K562 (cell line): ENCODE measurements at regions not wholly inside any gene's neighbourhood (a gene's known extent, or its start where the extent isn't known, plus 50 kb on each side); places are given as distances from the start of the nearest gene placed in this dataset.

Experiments
- ATAC-seq: fragments of 200-7000 bp; cut with Tn5 transposase; 3 replicates; pipeline ENCODE4 v1.9.1; 2020; ENCODE audit warnings: moderate library complexity
- BruUV-seq: library from RNA; stranded (reverse); fragments of 400-500 nt; replicated peaks from 2 replicates; lab custom pipeline; 2021; lab: Mats Ljungman, UMichigan
- CTCF ChIA-PET: fragments of 300-600 bp; formaldehyde crosslinking; extraction: SDS; loops from one replicate; lab custom pipeline; 2021; ENCODE audit warnings: low intra/inter-chr PET ratio; lab: Yijun Ruan, JAX
- POLR2A ChIA-PET: fragments of 300-600, 350-650 bp; sonication (Branson Sonifier 250); formaldehyde crosslinking; extraction: SDS; loops from one replicate; lab custom pipeline; 2021; ENCODE audit warnings: antibody characterized with exemption, inconsistent platforms; lab: Yijun Ruan, JAX
- DNase-seq, 4 experiments: peaks; one replicate each; pipeline versions ENCODE4 v3.0.0 to v3.0.0-alpha.2; 2011 to 2018; ENCODE audit warnings: low spot score in 3 of 4, mixed read lengths in 3 of 4; ENCODE audit errors: extremely low read depth in 1 of 4
- FAIRE-seq: peaks from 2 replicates; lab custom pipeline; 2011; peaks lifted over from hg19 to GRCh38; lab: Jason Lieb, UNC
- H2AFZ ChIP-seq: 2 replicates; pipeline ENCODE4 v1.6.0; 2011; ENCODE audit warnings: low read depth, low read length, control low read depth, inconsistent platforms
- H3K27ac ChIP-seq: fragments of 200-600 bp; 3 replicates; pipeline ENCODE4 v1.8.0; 2011; ENCODE audit warnings: low read depth, mild to moderate bottlenecking, control low read depth, inconsistent platforms, low read length, moderate library complexity, mixed read lengths; ENCODE audit errors: extremely low read depth
- H3K27me3 ChIP-seq, 2 experiments: fragments of 300-600 bp in 1 of 2; 2 replicates in 1 of 2; 3 replicates in 1 of 2; pipeline versions ENCODE4 v1.6.0 to v1.8.0; 2011; ENCODE audit warnings: inconsistent platforms in 2 of 2, low read length in 2 of 2, mild to moderate bottlenecking in 1 of 2, mixed read lengths in 1 of 2, moderate library complexity in 1 of 2; ENCODE audit not compliant: control insufficient read depth in 2 of 2, insufficient read depth in 2 of 2
- H3K36me3 ChIP-seq: fragments of 300-600 bp; 3 replicates; pipeline ENCODE4 v1.8.0; 2011; ENCODE audit warnings: mild to moderate bottlenecking, low read length, inconsistent platforms; ENCODE audit not compliant: control insufficient read depth, insufficient read depth
- H3K4me1 ChIP-seq, 2 experiments: fragments of 200-600 bp in 1 of 2; replicated peaks in 1 of 2; 2 replicates in 1 of 2; 3 replicates in 1 of 2; pipeline versions ENCODE4 v1.5.1 to v1.8.0; 2011; ENCODE audit warnings: inconsistent platforms in 2 of 2, low read length in 2 of 2, mild to moderate bottlenecking in 1 of 2, mixed read lengths in 1 of 2, moderate library complexity in 1 of 2; ENCODE audit not compliant: control insufficient read depth in 2 of 2, insufficient read depth in 2 of 2
- H3K4me2 ChIP-seq: 2 replicates; pipeline ENCODE4 v1.6.1; 2011; ENCODE audit warnings: low read length, control low read depth, inconsistent platforms, mixed read lengths; ENCODE audit not compliant: insufficient read depth
- H3K4me3 ChIP-seq: fragments of 200-600 bp; sonication (generic), shearing (Covaris generic); 2 replicates; pipeline ENCODE4 v1.5.1; 2016; ENCODE audit warnings: control low read depth, inconsistent platforms
- H3K79me2 ChIP-seq: fragments of 200-600 bp; 3 replicates; pipeline ENCODE4 v1.8.0; 2011; ENCODE audit warnings: low read length, inconsistent platforms; ENCODE audit not compliant: control insufficient read depth, insufficient read depth
- H3K9ac ChIP-seq, 2 experiments: 2 replicates each; pipeline versions ENCODE4 v1.6.0 to v1.6.1; 2011; ENCODE audit warnings: low read depth in 2 of 2, low read length in 2 of 2, control low read depth in 1 of 2, inconsistent platforms in 1 of 2, mild to moderate bottlenecking in 1 of 2, mixed read lengths in 1 of 2; ENCODE audit not compliant: insufficient read depth in 1 of 2
- H3K9me1 ChIP-seq: one replicate; pipeline ENCODE4 v1.6.0; 2011; ENCODE audit warnings: inconsistent platforms, mild to moderate bottlenecking, low read length, moderate library complexity; ENCODE audit not compliant: control insufficient read depth, insufficient read depth
- H3K9me3 ChIP-seq: replicated peaks from 2 replicates; pipeline ENCODE4 v1.5.1; 2011; ENCODE audit warnings: low read depth, low read length, inconsistent platforms; ENCODE audit not compliant: control insufficient read depth, insufficient read depth
- H4K20me1 ChIP-seq: replicated peaks from 2 replicates; pipeline ENCODE4 v1.6.1; 2011; ENCODE audit warnings: low read length, inconsistent platforms, mixed read lengths; ENCODE audit not compliant: control insufficient read depth, insufficient read depth
- HMGN3 ChIP-seq: IDR thresholded peaks from 2 replicates; pipeline ENCODE4 v1.6.1; 2011; ENCODE audit warnings: borderline replicate concordance, low read depth, mild to moderate bottlenecking, mixed read lengths, low read length; ENCODE audit not compliant: insufficient read length; ENCODE audit errors: extremely low read depth
- HNRNPLL ChIP-seq: fragments of 200-400 bp; formaldehyde crosslinking; IDR thresholded peaks from 2 replicates; pipeline ENCODE4 v1.6.1; 2017; ENCODE audit warnings: low read length, low read depth, mild to moderate bottlenecking; ENCODE audit not compliant: poor library complexity, severe bottlenecking
- MAFF ChIP-seq: IDR thresholded peaks from 2 replicates; pipeline ENCODE4 v1.6.1; 2012; ENCODE audit warnings: low read length, improper control_type of control experiment
- NFE2L1 ChIP-seq: fragments of 450-650 bp; IDR thresholded peaks from 2 replicates; pipeline ENCODE4 v1.6.1; 2016; ENCODE audit warnings: missing genetic modification characterization, low read depth, mild to moderate bottlenecking, missing compliant biosample characterization, moderate library complexity, borderline replicate concordance
- NR3C1 ChIP-seq: sonication (generic); formaldehyde crosslinking; IDR thresholded peaks from 2 replicates; pipeline ENCODE4 v1.8.1; 2022; ENCODE audit warnings: missing genetic modification reagents
- SUPT5H ChIP-seq: fragments of 450-650 bp; IDR thresholded peaks from 2 replicates; pipeline ENCODE4 v1.6.1; 2016
- ZC3H8 ChIP-seq: fragments of 450-650 bp; IDR thresholded peaks from 2 replicates; pipeline ENCODE4 v1.6.1; 2017
- ZNF253 ChIP-seq: fragments of 250-450 bp; sonication (Bioruptor Pico); conservative IDR thresholded peaks from 2 replicates; pipeline ENCODE4 v1.6.1; 2021; ENCODE audit warnings: mild to moderate bottlenecking
- WGBS: fragments of 100-300 bp; shearing (Covaris generic); methylation state at CpG from one replicate; pipeline ENCODE4 v1.1.6; 2016; ENCODE audit warnings: low coverage, mixed read lengths; ENCODE audit not compliant: insufficient coverage; ENCODE audit errors: missing lambda C conversion rate; 5-methylcytosine and 5-hydroxymethylcytosine counted together
- in situ Hi-C: fragments of 300-500 bp; cut with MboI; formaldehyde crosslinking; loops from 4 replicates; pipeline ENCODE4 v1.15.0; 2018; ENCODE audit warnings: inconsistent platforms, mixed read lengths
- intact Hi-C: fragments of 100-400 bp; cut with micrococcal nuclease; formaldehyde crosslinking; loops from 2 replicates; pipeline ENCODE4 v1.14.2; 2022
- TF ChIP-seq, protein P1 (sequence below): fragments of 250-450 bp; sonication (Bioruptor Pico); IDR thresholded peaks from 2 replicates; pipeline ENCODE4 v1.4.0; 2020; ENCODE audit warnings: mild to moderate bottlenecking, moderate library complexity, borderline replicate concordance
- TF ChIP-seq, protein P2 (sequence below), 2 experiments: IDR thresholded peaks in 1 of 2; conservative IDR thresholded peaks in 1 of 2; 2 replicates each; pipeline ENCODE4 v1.6.1; 2016; ENCODE audit warnings: low read depth in 2 of 2, mild to moderate bottlenecking in 1 of 2, missing compliant biosample characterization in 1 of 2, missing genetic modification characterization in 1 of 2, moderate library complexity in 1 of 2
- TF ChIP-seq, protein P3 (sequence below): sonication (generic); formaldehyde crosslinking; IDR thresholded peaks from 2 replicates; pipeline ENCODE4 v1.8.0; 2022; ENCODE audit warnings: missing genetic modification reagents, mild to moderate bottlenecking, moderate library complexity, borderline replicate concordance
- TF ChIP-seq, protein P4 (sequence below), 2 experiments: fragments of 200-800 bp in 1 of 2; sonication (Bioruptor generic) in 1 of 2; sonication (generic) in 1 of 2; formaldehyde crosslinking in 1 of 2; IDR thresholded peaks in 1 of 2; conservative IDR thresholded peaks in 1 of 2; 2 replicates each; pipeline versions ENCODE4 v1.5.0 to v1.6.1; 2016 to 2020; ENCODE audit warnings: missing compliant biosample characterization in 1 of 2, missing genetic modification characterization in 1 of 2, missing genetic modification reagents in 1 of 2

DNA sequence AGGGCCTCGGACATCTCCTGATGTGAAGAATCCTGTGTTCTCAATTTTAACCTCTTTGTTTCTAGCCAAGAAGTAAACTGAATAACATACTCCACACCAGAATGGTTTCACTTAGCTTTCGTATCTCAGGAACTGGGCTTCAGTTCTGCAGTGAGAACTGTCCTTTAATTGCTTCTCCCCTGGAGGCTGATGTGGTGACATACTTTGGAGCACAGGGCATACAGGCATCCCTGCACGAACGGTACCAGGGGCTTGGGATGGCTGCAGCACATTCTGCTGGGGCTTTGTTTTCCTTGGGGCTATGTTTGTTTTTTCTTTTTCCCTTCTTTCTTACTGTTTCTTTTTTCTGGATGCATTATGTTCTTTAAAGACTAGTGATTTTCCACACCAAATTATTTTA, 230.5 kb downstream of the TM9SF2 start (continued):
- TF ChIP-seq, protein P1, sequence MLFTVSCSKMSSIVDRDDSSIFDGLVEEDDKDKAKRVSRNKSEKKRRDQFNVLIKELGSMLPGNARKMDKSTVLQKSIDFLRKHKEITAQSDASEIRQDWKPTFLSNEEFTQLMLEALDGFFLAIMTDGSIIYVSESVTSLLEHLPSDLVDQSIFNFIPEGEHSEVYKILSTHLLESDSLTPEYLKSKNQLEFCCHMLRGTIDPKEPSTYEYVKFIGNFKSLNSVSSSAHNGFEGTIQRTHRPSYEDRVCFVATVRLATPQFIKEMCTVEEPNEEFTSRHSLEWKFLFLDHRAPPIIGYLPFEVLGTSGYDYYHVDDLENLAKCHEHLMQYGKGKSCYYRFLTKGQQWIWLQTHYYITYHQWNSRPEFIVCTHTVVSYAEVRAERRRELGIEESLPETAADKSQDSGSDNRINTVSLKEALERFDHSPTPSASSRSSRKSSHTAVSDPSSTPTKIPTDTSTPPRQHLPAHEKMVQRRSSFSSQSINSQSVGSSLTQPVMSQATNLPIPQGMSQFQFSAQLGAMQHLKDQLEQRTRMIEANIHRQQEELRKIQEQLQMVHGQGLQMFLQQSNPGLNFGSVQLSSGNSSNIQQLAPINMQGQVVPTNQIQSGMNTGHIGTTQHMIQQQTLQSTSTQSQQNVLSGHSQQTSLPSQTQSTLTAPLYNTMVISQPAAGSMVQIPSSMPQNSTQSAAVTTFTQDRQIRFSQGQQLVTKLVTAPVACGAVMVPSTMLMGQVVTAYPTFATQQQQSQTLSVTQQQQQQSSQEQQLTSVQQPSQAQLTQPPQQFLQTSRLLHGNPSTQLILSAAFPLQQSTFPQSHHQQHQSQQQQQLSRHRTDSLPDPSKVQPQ (CRISPR knock-in tag), result no peak
- TF ChIP-seq HMGN3, result no peak

DNA sequence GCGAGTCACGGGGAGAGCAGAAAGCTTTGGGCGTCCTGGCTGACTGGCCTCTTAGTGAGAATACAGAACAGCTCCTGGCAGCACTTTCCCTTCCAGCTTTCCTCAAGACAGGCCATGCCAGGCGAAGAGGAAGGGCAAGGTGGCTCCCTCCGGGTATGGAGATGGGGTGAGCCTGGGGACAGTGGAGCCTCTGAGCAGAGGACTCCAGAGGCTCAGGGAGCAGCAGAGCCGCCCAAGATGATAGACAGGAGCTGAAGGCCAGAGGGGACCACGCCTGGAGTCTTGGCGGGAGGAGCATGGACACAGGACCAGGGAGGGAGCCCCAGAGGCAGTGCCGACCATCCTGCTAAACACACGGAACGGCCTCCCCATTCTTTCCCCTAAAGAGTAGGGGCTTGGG, 229.1 kb downstream of the TM9SF2 start:
- Histone ChIP-seq H3K36me3 (no peaks in the 10 kb centered on the region), H3K27me3 (peaks cover 2 to 15% of the 10 kb centered on the region in 2 experiments; a peak in 3 of 5 replicates), H3K4me3 (no peak overlapping the region), H2AFZ (no peak overlapping the region), H4K20me1 (no peaks in the 10 kb centered on the region; the same call in 1 of the 2 replicates), H3K4me2 (no peak overlapping the region), H3K9ac (no peak overlapping the region), H3K9me3 (no peaks in the 10 kb centered on the region), H3K27ac (no peak overlapping the region), H3K4me1 (peaks cover 0 to 3% of the 10 kb centered on the region in 2 experiments; a peak in 1 of 5 replicates), H3K9me1 (no peaks in the 10 kb centered on the region), H3K79me2 (no peaks in the 10 kb centered on the region)
- no peak for FAIRE-seq
- ChIA-PET CTCF (no interaction called here), POLR2A (no interaction called here)
- WGBS, result 4% methylated on average over 9 of the region's 11 CpGs
- BruUV-seq, result no TSS peak
- in situ Hi-C loops (no loop called here), intact Hi-C loops (no loop called here)
- no peak for DNase-seq
- TF ChIP-seq ZNF253 (CRISPR knock-in tag), result no peak
- no peak for TF ChIP-seq NR3C1 (CRISPR knock-in tag)
- TF ChIP-seq NFE2L1, result no peak
- TF ChIP-seq HNRNPLL, result no peak
- TF ChIP-seq MAFF, result no peak
- TF ChIP-seq, protein P2, sequence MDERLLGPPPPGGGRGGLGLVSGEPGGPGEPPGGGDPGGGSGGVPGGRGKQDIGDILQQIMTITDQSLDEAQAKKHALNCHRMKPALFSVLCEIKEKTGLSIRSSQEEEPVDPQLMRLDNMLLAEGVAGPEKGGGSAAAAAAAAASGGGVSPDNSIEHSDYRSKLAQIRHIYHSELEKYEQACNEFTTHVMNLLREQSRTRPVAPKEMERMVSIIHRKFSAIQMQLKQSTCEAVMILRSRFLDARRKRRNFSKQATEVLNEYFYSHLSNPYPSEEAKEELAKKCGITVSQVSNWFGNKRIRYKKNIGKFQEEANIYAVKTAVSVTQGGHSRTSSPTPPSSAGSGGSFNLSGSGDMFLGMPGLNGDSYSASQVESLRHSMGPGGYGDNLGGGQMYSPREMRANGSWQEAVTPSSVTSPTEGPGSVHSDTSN (CRISPR knock-in tag; IDR thresholded peaks at IDR 0.05; ENCODE audit: low read depth), result no peak
- TF ChIP-seq, protein P2 (tag; conservative IDR thresholded peaks at IDR 0.05; ENCODE audit: low read depth), result no peak
- TF ChIP-seq, protein P3, sequence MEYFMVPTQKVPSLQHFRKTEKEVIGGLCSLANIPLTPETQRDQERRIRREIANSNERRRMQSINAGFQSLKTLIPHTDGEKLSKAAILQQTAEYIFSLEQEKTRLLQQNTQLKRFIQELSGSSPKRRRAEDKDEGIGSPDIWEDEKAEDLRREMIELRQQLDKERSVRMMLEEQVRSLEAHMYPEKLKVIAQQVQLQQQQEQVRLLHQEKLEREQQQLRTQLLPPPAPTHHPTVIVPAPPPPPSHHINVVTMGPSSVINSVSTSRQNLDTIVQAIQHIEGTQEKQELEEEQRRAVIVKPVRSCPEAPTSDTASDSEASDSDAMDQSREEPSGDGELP (CRISPR knock-in tag), result no peak
- TF ChIP-seq, protein P4, sequence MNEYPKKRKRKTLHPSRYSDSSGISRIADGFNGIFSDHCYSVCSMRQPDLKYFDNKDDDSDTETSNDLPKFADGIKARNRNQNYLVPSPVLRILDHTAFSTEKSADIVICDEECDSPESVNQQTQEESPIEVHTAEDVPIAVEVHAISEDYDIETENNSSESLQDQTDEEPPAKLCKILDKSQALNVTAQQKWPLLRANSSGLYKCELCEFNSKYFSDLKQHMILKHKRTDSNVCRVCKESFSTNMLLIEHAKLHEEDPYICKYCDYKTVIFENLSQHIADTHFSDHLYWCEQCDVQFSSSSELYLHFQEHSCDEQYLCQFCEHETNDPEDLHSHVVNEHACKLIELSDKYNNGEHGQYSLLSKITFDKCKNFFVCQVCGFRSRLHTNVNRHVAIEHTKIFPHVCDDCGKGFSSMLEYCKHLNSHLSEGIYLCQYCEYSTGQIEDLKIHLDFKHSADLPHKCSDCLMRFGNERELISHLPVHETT (CRISPR knock-in tag; conservative IDR thresholded peaks at IDR 0.05 in 1 of 2, IDR thresholded peaks at IDR 0.05 in 1 of 2), result no peak
- no peak for TF ChIP-seq ZC3H8
- no peak for TF ChIP-seq SUPT5H
- TF ChIP-seq HMGN3, result no peak
- no peak for ATAC-seq
